Esophagus (tissue), 2 donors: ENCODE measurements at regions not wholly inside any gene's neighbourhood (a gene's known extent, or its start where the extent isn't known, plus 50 kb on each side); places are given as distances from the start of the nearest gene placed in this dataset.

Experiments used
- H3K27ac ChIP-seq, 2 donors: one replicate each; pipeline ENCODE4 v1.5.1; 2013; ENCODE audit warnings: low read depth in 2 of 2, mild to moderate bottlenecking in 2 of 2, inconsistent platforms in 1 of 2, low read length in 1 of 2, moderate library complexity in 1 of 2
- H3K27me3 ChIP-seq, 2 donors: one replicate each; pipeline ENCODE4 v1.6.1; 2013; ENCODE audit warnings: low read length in 2 of 2, control low read depth in 1 of 2, mild to moderate bottlenecking in 1 of 2; ENCODE audit not compliant: insufficient read depth in 2 of 2, control insufficient read depth in 1 of 2
- H3K36me3 ChIP-seq, 2 donors: one replicate each; pipeline ENCODE4 v1.6.1; 2013; ENCODE audit warnings: low read length in 1 of 2; ENCODE audit not compliant: control insufficient read depth in 2 of 2, insufficient read depth in 2 of 2
- H3K4me1 ChIP-seq, 2 donors: one replicate each; pipeline ENCODE4 v1.6.1; 2013; ENCODE audit warnings: low read length in 1 of 2; ENCODE audit not compliant: control insufficient read depth in 2 of 2, insufficient read depth in 2 of 2
- H3K4me3 ChIP-seq, 2 donors: one replicate each; pipeline ENCODE4 v1.5.1; 2013; ENCODE audit warnings: low read length in 2 of 2, mild to moderate bottlenecking in 2 of 2, low read depth in 1 of 2, moderate library complexity in 1 of 2
- H3K9me3 ChIP-seq, 2 donors: one replicate each; pipeline ENCODE4 v1.6.1; 2013; ENCODE audit warnings: mild to moderate bottlenecking in 2 of 2, low read depth in 1 of 2, low read length in 1 of 2, moderate library complexity in 1 of 2; ENCODE audit not compliant: control insufficient read depth in 2 of 2, insufficient read depth in 1 of 2
- WGBS, 2 donors: extraction: QIAGEN DNeasy Blood & Tissue Kit; methylation state at CpG; one replicate each; pipeline ENCODE4 v1.1.7; 2013; 5-methylcytosine and 5-hydroxymethylcytosine counted together
- donor health status: healthy with polysubstance abuse.
- donor health status: Bipolar disorder and iron deficiency.

- Histone ChIP-seq H3K9me3 (no peaks in the 10 kb centered on the region), H3K27me3 (peaks cover 0 to 5% of the 10 kb centered on the region in 2 donors), H3K36me3 (no peaks in the 10 kb centered on the region), H3K4me3 (no peak overlapping the region), H3K4me1 (no peaks in the 10 kb centered on the region), H3K27ac (no peak overlapping the region)
- 50 to 73% methylated on average over 1 of the region's 1 CpG for WGBS, 2 donors
Observed at GRCh38 chr6:27577922-27578321, 105.0 kb upstream of the ZNF184 start.

- H3K36me3 ChIP-seq: no peaks in the 10 kb centered on the region
- WGBS, 2 donors: 73 to 74% methylated on average over 10 of the region's 10 CpGs
- no peaks in the 10 kb centered on the region for H3K27me3 ChIP-seq
- no peak overlapping the region for H3K27ac ChIP-seq
- H3K9me3 ChIP-seq: no peaks in the 10 kb centered on the region
- H3K4me3 ChIP-seq: no peak overlapping the region
- H3K4me1 ChIP-seq: no peaks in the 10 kb centered on the region
Observed at GRCh38 chr6:27575594-27576361, 102.9 kb upstream of the ZNF184 start.

DNA sequence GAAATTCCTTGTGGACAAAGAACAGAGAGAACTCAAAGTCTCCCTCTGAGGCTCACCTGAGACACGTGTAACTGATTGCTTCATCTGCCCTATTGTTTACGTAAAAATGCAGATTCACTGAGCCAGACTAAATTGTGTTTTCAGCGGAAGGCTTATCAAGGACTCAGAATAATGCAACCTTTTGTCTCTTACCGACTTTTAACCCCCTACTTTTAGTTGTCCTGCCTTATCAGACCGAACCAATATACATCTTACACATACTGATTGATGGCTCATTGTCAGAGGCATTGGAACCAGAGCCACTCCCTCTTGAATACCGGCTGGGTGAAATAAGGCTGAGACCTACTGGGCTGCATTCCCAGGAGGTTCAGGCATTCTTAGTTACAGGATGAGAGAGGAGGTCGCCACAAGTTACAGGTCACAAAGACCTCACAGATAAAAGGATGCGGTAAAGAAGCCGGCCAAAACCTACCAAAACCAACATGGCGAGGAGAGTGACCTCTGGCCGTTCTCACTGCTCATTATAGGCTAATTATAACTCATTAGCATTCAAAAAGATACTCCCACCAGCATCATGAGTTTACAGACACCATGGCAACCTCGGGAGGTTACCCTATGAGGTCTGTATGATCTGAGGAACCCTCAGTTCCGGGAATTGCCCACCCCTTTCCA, 95.5 kb upstream of the ZNF184 start:
- H3K36me3 ChIP-seq: no peaks in the 10 kb centered on the region
- H3K27ac ChIP-seq: no peak overlapping the region
- peaks cover 3% of the 10 kb centered on the region in 2 donors for H3K9me3 ChIP-seq
- H3K27me3 ChIP-seq: peaks cover 5 to 11% of the 10 kb centered on the region in 2 donors
- no peak overlapping the region for H3K4me3 ChIP-seq
- 30 to 38% methylated on average over 13 of the region's 13 CpGs for WGBS, 2 donors
- peaks cover 4 to 5% of the 10 kb centered on the region in 2 donors for H3K4me1 ChIP-seq

- Histone ChIP-seq H3K4me1 (peaks cover 4 to 5% of the 10 kb centered on the region in 2 donors), H3K9me3 (peaks cover 3% of the 10 kb centered on the region in 2 donors), H3K27ac (no peak overlapping the region), H3K36me3 (no peaks in the 10 kb centered on the region), H3K27me3 (peaks cover 11 to 18% of the 10 kb centered on the region in 2 donors), H3K4me3 (no peak overlapping the region)
- 6 to 9% methylated on average over 41 of the region's 41 CpGs for WGBS, 2 donors
Observed at GRCh38 chr6:27565839-27566779, 93.2 kb upstream of the ZNF184 start.

DNA sequence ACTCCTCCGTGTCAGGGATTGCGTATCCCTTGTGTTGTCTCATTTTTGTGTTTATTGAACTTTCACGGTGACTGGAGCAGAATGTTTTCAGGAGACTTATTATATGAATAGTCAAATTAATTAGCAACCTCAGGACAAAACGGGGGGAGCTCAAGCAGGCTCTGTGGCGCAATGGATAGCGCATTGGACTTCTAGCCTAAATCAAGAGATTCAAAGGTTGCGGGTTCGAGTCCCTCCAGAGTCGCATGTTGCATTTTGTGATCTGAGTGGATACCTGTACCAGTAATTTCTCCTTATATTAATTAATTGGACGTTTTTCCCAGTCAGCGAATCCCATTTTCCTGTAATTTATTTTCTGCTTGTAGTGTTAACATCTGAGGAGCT, 89.1 kb upstream of the ZNF184 start:
- Histone ChIP-seq H3K27ac (no peak overlapping the region), H3K4me3 (no peak overlapping the region), H3K4me1 (peaks cover 6 to 7% of the 10 kb centered on the region in 2 donors), H3K9me3 (peaks cover 3% of the 10 kb centered on the region in 2 donors), H3K27me3 (peaks cover 14 to 26% of the 10 kb centered on the region in 2 donors), H3K36me3 (no peaks in the 10 kb centered on the region)
- WGBS, 2 donors: 29% methylated on average over 11 of the region's 11 CpGs

DNA sequence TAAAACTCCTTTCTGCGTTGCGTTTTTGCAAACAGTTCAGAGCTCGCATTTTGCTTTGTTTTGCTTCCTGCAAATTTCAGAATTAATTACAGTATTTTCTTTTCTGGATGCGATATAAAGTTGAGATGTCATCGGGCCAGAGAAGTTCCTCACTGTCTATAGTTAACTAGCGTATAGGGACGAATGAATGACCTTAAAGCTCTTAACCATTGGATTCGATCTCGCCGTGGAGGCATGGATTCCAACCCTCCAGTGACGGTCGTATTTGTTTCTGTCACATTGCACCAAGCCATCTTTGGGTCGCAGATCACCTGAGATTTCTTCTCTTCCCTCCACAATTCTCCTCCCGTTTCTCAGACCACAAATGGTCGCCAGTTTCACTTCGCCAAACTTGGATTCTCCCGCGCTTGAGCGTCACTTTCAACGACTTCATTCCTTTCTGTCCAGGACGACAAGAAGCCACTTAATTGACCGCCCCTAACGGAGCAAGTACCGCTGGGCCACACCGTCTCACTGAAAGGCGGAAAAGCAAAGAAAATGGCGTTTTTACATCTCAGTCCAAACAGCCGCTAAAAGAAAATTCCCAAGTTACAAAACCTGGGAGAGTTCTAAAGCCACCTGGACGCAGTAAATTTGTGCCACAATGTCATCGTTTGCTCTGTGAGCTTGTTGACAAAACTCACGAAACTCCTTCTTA, 85.3 kb upstream of the ZNF184 start:
- Histone ChIP-seq H3K4me1 (peaks cover 2% of the 10 kb centered on the region in 2 donors), H3K36me3 (no peaks in the 10 kb centered on the region), H3K27me3 (peaks cover 4 to 23% of the 10 kb centered on the region in 2 donors), H3K27ac (no peak overlapping the region), H3K9me3 (no peaks in the 10 kb centered on the region), H3K4me3 (peak overlapping the region in 1 of 2 donors; percentile 29)
- WGBS, 2 donors: 12% methylated on average over 31 of the region's 31 CpGs

DNA sequence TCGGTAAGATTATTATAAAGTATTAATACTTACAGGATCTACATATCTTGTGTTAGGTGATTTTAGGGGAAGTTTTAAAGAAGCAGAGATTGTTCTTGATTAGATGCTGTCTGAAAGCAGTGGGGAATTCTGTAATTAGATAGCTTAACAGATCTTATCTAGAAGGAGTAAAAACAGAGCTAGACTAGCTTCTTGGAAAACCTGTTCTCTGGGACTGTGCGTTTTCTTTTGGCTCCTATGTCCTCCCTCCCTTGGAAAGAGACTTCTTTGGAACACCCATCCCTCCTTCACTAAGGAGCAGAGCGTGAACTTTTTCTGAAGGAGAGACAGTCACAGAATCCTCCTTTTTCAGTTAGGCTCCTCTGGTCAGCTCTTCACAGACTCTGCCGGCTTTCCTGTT, 83.5 kb upstream of the ZNF184 start:
- H3K27ac ChIP-seq: no peak overlapping the region
- peaks cover 2% of the 10 kb centered on the region in 2 donors for H3K4me1 ChIP-seq
- H3K36me3 ChIP-seq: no peaks in the 10 kb centered on the region
- H3K9me3 ChIP-seq: no peaks in the 10 kb centered on the region
- WGBS, 2 donors: 25 to 26% methylated on average over 4 of the region's 4 CpGs
- no peak overlapping the region for H3K4me3 ChIP-seq
- H3K27me3 ChIP-seq: peaks cover 4 to 13% of the 10 kb centered on the region in 2 donors

GRCh38 chr6:27553123-27553904, 80.4 kb upstream of the ZNF184 start:
- Histone ChIP-seq H3K4me3 (peak overlapping the region in 1 of 2 donors; percentile 7), H3K4me1 (peaks cover 1 to 2% of the 10 kb centered on the region in 2 donors), H3K27ac (no peak overlapping the region), H3K36me3 (no peaks in the 10 kb centered on the region), H3K27me3 (peaks cover 1 to 10% of the 10 kb centered on the region in 2 donors), H3K9me3 (no peaks in the 10 kb centered on the region)
- WGBS, 2 donors: 8 to 11% methylated on average over 23 of the region's 23 CpGs
